GM10266 (cell line): ENCODE measurements at regions not wholly inside any gene's neighbourhood (a gene's known extent, or its start where the extent isn't known, plus 50 kb on each side); places are given as distances from the start of the nearest gene placed in this dataset.
"Not testable (repeated sequence)": the region's sequence is repeated elsewhere in the genome, so short reads cannot be mapped to it uniquely, and the experiment has no call there.

Source experiments
- DNase-seq: peaks from one replicate; pipeline ENCODE4 v3.0.0; 2012; ENCODE audit errors: extremely low spot score
- TF ChIP-seq, protein P1 (sequence below): IDR thresholded peaks from 2 replicates; pipeline ENCODE4 v1.5.1; 2012; ENCODE audit warnings: mild to moderate bottlenecking, low read depth; ENCODE audit not compliant: control insufficient read depth, insufficient read depth; ENCODE audit errors: missing control alignments

DNA sequence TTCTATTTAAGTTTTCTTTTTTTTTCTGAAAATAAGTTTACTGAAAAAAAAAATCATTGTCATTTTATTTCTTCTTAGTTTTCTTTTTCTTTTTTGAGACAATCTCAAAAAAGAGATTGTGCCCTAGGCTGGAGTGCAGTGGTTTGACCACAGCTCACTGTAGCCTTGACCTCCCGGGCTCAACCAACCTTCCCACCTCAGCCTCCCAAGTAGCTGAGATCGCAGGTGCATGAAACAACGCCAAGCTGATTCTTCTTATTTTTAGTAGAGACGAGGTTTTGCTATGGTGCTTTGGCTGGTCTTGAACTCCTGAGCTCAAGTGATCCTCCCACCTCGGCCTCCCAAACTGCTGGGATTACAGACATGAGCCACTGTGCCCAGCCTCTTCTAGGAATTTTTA, 65.7 kb upstream of the OSTN start:
- DNase-seq, result no peak
- TF ChIP-seq, protein P1, sequence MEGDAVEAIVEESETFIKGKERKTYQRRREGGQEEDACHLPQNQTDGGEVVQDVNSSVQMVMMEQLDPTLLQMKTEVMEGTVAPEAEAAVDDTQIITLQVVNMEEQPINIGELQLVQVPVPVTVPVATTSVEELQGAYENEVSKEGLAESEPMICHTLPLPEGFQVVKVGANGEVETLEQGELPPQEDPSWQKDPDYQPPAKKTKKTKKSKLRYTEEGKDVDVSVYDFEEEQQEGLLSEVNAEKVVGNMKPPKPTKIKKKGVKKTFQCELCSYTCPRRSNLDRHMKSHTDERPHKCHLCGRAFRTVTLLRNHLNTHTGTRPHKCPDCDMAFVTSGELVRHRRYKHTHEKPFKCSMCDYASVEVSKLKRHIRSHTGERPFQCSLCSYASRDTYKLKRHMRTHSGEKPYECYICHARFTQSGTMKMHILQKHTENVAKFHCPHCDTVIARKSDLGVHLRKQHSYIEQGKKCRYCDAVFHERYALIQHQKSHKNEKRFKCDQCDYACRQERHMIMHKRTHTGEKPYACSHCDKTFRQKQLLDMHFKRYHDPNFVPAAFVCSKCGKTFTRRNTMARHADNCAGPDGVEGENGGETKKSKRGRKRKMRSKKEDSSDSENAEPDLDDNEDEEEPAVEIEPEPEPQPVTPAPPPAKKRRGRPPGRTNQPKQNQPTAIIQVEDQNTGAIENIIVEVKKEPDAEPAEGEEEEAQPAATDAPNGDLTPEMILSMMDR, result no peak

DNA sequence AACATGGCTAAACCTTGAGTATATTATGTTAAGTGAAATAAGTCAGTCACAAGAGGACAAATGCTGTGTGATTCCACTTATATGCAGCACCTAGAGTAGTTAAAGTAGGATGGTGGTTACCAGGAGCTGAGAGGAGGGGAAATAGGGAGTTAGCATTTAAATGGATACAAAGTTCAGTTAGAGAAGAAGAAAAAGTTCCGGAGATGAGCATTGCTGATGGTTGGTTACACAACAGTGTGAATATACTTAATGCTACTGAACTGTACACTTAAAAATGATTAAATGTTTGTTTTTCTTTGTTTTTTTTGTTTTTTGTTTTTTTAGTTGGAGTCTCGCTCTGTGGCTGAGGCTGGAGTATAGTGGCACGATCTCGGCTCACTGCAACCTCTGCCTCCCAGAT, 67.7 kb upstream of the OSTN start:
- DNase-seq, result no peak
- TF ChIP-seq, protein P1, result no peak

DNA sequence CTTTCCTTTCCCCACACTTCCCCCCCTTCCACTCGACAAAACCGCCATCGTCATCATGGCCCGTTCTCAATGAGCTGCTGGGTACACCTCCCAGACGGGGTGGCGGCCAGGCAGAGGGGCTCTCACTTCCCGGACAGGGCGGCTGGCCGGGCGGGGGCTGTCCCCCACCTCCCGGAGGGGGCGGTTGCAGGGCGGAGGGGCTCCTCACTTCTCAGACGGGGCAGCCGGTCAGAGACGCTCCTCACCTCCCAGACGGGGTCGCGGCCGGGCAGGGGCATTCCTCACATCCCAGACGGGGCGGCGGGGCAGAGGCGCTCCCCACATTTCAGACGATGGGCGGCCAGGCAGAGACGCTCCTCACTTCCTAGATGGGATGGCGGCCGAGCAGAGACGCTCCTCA, 74.2 kb upstream of the OSTN start:
- not testable (repeated sequence) for DNase-seq

DNA sequence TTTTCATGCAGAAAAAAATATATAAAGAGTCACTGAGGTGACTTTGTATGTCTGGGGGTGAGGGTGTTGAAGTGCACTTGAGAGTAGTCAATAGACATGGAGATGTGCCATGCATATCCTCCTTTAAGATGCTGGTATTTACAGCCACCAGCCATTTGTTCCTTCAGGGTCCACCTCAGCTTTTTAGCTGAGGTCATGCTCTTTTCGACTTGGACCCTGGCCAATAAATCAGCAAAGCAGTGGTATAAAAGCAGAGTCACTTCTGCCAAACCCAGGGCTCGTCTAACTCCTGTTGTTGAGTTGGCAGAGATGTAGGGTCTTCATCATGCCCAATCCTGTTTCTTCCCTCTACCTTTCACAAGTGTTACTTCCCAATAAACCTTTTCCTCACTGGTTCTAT, 75.1 kb upstream of the OSTN start:
- no peak for DNase-seq
- TF ChIP-seq, protein P1, result no peak

DNA sequence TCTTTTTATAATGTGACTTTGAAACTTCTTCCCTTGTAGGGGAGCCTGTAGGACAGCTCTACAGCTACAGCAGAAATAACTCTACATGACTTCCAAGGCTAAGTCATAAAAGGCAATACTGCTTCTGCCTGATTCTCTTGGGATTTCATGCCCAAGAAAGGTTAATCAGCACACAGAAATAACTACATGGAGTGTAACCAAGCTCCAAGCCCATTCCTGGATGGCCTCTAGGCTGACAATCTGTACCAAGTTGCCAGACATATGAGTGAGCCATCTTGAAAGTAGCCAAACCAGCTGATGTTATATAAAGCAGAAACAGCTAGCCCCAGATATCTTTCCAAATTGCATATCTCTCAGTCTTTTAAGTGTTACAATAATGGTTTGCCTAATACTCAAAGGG, 75.8 kb upstream of the OSTN start:
- no peak for DNase-seq
- TF ChIP-seq, protein P1, result no peak

DNA sequence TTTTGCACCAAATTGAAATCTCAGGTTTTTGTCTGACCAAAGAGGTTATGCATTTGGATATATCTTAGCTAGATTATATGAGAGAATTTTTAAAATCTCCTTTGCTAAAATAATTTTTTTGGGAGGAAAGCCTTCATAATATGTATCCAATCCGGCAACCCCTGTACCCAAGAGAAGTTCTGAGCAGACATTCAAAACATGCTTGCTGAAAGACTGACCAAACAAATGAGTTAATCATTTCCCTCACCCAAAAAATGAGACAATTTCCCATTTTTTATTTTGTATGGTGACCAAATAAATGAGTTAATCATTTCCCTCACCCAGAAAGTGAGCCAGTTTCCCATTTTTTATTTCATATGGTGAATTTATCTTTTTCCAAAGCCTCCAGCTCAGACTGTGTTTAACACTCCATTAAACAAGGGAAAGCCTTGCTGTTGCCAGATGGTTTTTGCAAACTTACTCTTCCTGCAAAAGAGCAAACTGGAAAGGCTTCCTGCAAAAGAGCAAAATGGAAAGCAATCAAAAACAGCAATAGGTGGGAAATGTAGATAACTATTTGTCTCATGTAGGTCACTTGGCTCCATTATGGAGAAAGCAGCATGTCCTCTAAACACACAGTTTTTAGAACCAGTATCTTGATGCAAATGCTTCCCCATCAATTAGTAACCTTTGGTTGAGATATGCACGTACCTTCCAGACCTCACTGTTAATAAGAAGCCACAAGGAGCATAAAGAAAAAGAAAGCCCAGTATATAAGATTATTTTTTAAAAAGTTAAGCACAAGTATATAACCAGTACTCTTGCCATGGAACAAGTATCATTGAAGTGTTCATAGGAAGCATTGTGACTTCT, 78.4 kb upstream of the OSTN start:
- TF ChIP-seq, protein P1, result no peak
- no peak for DNase-seq

DNA sequence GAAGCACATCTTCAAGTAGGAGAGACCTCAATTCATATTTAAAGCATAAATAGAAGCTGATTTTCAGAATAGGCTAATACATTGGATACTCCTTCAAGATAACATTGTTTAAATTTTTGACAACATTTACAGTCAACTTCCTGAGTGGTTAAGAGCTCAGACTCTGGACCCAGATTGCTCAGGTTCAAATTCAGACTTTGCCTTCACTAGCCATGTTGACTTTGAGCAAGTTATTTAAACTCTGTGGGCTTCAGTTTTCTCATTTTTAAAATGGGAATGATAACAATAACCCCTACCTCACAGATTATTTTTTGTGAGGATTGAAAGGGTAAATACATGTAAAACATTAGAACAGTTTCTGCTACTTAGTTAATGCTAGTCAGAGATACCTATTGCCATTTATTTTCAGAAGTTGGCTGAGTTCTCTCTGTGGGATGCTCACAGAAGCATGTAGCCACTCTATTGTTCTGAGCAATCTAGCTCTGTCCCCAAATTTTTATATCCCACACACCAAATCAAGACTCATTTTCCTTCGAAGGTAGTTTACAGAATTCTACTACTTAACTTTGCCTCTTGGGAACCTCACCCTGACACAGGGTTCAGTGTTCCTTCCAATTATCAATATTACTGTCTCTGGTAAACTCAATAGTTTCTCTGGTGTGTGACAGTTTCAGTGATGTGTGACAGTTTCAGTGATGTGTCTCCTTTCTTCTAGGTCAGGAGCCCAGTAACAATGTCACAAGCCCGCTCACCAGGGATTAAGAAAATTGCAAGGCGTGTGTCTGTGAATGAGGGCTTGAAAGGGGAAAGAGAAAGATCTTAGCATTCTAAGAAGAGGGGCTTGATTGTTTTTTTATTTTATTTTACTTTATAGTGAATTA, 79.4 kb upstream of the OSTN start:
- TF ChIP-seq, protein P1, result no peak
- no peak for DNase-seq
